ACHN (cell line): ENCODE measurements at regions not wholly inside any gene's neighbourhood (a gene's known extent, or its start where the extent isn't known, plus 50 kb on each side); places are given as distances from the start of the nearest gene placed in this dataset.

ENCODE experiments used
- DNase-seq: peaks from one replicate; pipeline ENCODE4 v3.0.0-alpha.2; 2015
- in situ Hi-C: cut with HindIII; loops from 2 replicates; pipeline ENCODE4 v1.10.0; 2017; ENCODE audit warnings: low sequenced_read_pairs, low pct_ligation_motif_present, low pct_unique_long_range_greater_than_20kb

DNA sequence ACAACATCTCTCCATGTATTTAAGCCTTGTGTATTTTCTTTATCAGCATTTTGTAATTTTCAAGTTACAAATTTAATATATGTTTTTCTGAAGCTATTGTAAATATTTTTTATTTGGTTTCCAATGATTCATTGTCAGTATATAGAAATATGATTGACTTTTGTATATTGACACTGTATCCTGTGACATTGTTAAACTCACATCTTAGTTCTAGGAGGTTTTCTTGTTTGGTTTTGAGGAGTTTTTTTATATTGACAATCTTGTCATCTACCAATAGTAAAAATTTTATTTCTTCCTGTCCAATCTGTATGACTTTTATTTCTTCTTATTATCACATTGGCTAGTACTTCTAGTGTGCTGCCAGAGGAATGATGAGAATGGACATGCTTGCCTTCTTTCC is 393.7 kb downstream of the GPAM start:
- in situ Hi-C loops, result no loop called here
- no peak for DNase-seq

DNA sequence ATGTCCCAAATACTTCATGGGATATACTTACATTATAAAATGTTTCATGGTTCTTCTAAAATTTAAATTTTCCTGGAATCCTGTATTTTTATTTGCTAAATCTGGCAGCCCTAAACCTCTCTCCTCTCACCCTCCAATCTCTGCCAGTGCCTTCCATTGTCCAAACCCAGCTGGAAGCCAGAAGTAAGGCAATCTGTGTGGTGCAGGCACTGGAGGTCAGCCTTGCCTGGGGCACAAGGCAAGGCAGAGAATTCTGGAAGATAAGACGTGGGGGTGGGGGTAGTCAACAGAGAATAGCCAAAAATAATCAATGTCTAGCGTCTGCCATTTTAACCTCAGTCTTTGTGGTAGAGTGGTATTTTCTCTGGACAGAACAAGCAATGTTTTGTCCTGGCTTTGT is 381.7 kb downstream of the GPAM start:
- no peak for DNase-seq
- in situ Hi-C loops, result no loop called here

DNA sequence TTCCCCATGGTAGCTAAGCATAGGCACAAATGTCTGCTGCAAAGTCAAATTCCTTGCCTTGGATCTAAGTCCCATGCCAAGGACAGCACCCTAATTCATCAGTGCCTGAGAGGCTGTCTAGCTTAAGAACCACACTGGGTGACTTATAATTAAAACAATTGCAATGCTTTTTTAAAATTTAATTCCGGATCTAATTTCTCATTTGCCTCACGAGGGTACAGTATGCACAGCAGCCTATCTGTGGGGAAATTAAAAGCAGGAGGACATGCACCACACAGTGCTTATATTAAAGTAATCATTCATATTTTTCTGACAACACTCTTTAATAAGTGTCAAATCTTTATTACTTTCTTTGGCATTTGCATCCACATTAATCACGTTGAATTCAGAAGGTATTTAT is 378.8 kb downstream of the GPAM start:
- no peak for DNase-seq
- in situ Hi-C loops, result no loop called here

DNA sequence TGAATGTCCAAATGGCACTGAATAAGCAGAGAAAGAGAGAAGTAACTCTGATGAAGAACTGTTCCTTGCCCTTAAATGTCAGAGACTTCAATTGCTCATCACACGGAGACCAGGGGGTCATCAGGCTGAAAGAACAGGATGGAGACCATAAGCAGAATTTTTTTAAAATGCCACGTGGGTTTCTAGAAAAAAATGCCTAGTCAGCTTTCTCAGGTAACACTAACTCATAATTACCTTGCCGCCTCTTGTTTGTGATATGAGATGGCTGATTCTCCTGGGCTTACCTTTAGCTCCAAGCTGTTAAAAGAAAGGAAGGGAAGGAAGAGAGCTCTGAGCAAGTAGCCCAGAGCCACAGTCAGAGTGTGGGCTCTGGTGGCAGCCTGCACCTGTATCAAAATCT is 372.0 kb downstream of the GPAM start:
- no peak for DNase-seq
- in situ Hi-C loops, result no loop called here

DNA sequence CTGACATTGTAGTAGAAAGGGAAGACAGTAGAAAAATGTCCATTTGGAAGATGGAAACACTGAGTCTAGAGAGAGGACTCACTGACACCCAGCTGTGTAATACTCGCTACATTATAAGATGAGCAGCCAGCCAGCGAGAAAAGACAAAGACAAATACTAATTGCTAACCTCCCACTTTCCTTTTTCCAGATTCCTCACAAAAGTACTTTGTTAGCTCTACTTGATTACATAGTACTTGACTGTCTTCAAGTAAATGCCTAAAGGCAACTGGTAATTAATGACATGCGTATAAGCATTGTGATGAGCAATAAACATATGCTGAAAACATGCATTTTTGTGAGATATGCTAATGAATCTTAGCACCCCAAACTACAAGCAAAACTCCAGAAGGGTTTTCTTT is 363.1 kb downstream of the GPAM start:
- in situ Hi-C loops, result no loop called here
- no peak for DNase-seq

DNA sequence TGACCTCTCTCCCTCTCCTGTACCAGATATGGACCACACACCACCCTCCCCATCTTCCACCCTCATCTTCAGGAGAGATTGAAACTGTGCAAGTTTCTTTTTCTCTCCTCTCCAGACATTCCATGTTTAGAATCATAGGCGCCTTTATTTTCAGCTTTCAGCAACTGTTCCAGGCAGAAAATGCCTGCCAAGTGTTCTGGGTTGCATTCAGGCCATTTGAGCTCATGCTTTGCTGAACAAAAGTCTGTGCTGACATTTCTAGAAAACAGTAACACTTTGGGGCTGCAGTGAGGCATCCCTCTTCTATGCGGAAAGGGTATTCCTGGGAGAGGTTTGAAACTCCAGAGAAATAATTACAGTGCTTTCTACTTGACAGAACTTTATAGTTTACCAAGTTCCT is 361.7 kb downstream of the GPAM start:
- DNase-seq, result no peak
- in situ Hi-C loops, result no loop called here

DNA sequence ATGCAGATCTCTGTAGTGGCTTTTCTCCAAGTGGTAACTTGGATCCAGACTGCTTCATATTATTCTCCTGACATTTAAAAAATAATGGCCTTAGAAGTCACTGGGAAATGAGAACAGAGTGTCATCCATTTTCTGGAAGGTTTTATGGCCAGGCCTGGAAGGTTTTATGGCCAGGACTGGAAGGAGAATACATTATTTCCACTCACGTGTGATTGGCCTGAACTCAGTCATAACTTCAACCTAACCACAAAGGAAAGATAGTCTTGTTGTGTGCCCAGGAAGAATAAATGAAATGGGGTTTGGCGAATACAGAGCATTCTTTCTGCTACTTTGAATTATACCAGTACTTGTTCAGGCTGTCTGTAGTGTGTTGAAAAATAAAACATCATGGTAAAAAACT is 360.9 kb downstream of the GPAM start:
- in situ Hi-C loops, result no loop called here

DNA sequence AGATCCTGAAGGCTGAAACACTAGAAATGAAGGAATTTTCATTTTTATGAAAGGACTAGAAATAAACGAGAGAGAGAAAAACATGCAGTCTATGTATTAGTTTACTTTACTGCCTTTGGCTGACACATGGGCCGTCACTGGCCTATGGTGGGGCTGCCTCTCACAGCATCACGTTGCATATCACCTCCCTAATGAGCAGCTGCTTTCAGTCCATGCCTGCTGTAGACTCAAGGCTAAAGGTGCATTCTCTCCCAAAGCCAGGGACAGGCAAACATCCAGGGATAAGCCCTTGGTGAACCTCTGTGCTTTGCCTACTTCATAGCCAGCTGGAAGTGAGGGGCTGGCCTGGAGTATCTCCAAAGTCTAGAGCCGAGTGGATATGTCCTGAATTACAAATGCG is 359.4 kb downstream of the GPAM start:
- in situ Hi-C loops, result no loop called here
- no peak for DNase-seq

More for the DNA sequence above, 360.9 kb downstream of the GPAM start:
- no peak for DNase-seq

DNA sequence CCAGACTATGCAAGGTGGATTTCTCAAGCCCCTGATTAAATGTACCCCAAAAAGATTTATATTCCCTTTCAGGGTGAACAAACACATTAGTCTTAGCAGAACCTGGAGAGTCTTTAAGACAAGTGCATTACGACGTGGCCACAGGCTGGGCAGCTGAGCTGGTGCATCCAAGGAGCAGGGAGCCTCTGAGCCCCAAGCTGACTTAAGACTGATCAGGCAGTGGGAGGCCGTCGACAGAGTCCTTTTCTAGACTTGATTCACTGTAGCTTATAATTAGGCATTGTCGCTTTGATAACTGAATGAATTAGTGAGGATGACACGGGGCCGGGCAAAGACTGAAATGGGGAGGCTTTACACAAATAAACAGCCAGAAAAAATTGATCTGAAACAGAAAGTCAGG is 353.2 kb downstream of the GPAM start:
- DNase-seq, result no peak
- in situ Hi-C loops, result no loop called here

DNA sequence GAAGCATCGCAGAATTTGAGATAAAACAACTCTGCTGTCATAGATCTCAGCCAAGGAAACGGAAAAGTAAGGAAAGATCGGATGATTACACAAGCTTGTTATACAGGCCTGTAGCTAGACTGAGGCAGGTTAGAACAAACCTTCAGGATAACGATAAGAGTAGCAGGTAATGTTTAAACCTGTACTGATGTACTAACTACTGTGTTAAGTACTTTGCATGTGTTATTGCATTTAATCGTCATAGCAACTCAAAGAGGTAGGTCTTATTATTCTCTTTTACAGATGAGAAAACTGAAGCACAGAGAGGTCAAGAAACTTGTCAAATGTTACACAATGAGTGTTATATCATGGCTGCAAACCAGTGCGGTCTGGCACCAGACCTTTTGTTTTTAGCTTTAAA is 352.5 kb downstream of the GPAM start:
- DNase-seq, result no peak
- in situ Hi-C loops, result no loop called here

DNA sequence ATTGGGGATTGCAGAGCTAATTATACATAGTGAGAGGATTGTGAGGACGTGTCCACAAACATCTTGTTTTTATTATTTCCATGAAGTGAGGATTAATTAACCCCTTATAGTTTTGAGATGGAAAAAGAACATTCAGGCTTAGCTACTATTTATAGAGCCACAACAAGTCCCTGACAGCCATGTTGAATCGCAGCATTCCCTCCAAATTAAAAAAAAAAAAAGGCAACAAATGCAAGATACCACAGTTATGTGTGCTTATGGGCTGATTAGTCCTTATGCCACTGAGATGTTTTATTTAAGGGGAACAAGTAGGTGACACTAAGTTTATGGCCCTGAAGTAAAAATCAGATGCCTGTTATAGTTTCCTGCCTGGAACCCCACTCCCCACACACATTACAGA is 350.3 kb downstream of the GPAM start:
- in situ Hi-C loops, result no loop called here
- no peak for DNase-seq

DNA sequence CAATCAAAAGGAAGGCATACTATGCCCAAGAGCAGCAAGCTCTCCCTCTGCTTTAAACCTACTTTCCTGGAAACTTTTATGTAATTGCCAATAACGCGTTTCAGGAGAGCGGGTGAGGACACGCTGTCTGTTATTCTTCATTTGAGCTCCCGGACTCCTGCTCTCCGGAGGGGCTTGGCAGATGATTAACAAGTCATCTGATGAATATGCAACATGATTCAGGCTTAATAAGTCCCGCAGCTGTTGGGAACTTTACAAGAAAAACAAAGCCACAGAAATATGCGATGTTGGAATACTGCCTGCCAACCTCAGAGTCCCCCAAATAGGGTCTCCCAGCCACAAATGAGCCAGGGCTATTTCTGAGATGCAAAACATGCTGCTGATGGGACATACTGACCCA is 348.0 kb downstream of the GPAM start:
- no peak for DNase-seq

DNA sequence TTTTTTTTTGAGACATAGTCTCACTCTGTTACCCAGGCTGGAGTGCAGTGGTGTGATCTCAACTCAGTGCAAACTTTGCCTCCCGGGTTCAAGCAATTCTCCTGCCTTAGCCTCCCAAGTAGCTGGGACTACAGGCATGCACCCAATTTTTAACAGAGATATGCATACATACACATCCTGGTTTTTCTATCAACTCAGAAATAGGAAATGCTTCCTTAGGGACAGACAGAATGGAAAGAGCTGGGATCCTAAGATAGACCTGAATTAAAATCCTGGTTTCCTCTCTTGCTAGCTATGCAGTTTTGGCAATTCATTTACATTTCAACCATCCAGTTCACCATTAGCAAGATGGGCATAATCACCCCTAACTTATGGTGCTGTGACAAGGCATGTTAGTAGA is 347.5 kb downstream of the GPAM start:
- no peak for DNase-seq
- in situ Hi-C loops, result no loop called here

More for the DNA sequence above, 348.0 kb downstream of the GPAM start:
- in situ Hi-C loops, result no loop called here

DNA sequence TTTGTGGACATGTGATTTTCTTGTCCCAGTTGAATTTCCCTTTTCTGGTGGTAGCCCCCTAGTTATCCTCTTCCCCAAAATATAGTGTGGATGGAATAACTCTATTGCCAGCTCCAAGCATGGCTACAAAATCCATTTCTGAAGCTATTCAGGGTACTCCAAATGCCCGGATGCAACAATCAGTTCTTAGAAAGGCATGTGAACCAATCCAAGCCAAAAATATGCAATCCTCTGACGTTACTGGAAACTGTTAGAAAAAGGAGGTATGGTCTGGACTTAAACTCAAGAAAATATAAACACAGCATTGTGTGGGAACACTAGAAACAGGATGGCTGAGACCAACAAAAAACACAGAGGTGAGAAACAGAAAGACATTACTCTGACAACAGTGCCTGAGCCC is 347.0 kb downstream of the GPAM start:
- in situ Hi-C loops, result no loop called here

DNA sequence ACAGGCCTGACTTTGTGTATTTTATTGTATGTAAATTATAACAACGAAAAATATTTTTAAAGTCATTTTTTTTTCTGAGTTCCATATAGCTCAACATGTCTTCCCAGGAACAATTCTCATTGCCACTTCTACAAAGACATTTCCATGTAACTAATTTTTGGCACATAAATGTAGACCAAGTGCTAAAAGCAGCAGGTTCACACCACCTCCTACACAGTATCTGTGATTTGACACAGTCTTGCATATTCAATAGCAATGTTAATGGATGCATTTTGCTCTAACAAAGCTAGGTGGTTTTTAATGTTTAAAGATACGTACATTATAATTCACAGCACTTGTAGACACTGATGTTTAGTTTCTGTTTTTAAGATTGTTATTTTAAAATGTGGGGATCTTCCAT is 346.5 kb downstream of the GPAM start:
- no peak for DNase-seq
- in situ Hi-C loops, result no loop called here

More for the DNA sequence above, 347.0 kb downstream of the GPAM start:
- DNase-seq, result no peak

DNA sequence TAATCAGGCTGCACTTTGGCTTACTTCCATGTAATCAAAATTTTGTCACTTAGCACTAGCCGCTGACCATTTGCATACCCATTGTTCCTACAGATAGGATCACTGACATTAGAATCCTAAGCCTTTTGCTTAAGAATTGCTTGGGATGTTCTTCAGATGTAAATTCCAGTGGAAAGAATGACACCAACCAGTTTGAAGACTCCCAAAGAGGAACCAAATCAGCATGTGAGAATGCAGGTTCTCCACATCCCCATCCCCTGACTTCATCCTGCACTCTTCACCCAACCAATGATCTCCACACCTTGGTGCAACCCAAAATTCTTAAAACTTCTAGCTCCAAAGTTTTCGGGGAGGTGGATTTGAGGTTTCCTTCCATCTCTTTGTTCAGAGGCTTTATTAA is 345.6 kb downstream of the GPAM start:
- DNase-seq, result no peak
- in situ Hi-C loops, result no loop called here

DNA sequence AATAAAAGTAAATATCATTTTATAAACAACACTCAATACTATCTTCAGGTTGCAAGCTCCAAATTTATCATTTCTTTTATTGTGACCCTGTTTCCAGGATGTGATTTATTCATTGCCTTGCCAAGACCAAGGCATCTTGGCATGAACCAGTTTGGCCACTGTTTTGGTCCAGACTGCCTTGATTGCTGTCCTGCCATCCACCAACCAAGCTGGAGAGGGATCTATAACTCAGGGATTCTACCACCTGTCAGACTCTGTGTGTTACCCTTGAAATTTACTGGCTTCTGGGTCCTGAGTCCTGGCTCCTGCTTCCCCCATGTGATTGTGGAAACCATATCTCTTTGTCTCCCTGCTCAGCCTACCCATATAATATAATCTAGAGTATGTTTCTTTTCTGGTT is 343.0 kb downstream of the GPAM start:
- no peak for DNase-seq
- in situ Hi-C loops, result no loop called here

DNA sequence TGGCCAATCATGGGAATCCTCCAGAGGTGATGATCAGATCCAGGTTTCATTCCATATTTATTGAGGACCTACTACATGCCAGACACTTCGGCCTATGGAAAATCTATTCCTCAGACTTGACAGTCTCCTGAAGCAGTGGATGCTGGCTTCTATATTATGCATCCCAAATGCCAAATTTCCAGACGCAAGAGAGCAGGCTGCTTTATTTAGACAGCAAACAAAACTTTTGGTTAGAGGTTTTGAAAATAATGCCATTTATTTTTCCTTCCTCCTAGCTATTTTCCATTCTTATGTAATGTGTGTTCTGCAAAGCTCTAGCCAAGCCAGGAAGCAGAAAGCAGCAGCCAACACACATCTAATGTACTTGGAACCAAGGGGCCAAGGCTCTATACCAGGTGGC is 330.8 kb downstream of the GPAM start:
- DNase-seq, result no peak
- in situ Hi-C loops, result no loop called here

DNA sequence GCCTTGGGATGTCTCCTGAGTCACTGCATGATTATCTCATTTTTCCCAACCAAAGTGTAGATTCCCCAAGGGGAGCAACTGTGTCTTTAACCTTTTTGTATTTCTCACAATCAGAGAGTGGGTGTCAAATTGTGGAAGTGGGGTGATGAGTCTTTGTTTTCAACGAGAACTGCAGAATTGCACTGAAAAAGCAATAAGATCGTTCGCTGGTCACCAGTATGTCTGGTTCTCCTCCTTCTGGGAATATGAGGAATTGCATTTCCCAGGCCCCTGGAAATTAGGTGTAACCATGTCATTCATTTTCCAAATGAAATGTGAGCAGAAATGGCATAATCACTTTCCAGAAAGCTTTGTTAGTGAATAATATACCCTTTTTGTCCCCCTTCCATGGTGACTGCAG is 326.9 kb downstream of the GPAM start:
- DNase-seq, result no peak
- in situ Hi-C loops, result no loop called here

DNA sequence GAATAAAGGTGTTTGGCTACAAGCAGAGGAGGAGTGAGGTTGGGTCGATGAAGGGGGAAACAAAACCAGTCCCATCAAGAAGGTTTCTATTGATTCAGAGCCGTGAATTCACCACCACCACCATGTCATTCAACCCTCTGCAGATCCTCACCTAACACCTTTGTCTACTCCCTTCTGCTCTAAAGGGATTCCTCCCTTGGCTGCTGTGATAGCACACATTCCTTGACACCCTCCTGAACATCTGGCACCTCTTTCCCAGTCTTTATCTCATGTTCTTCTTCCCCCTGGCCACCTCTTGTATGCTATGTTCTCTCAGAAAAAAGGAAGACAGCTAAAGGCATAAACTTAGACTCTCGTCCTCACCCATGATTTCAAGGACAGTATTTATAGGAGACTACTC is 318.0 kb downstream of the GPAM start:
- no peak for DNase-seq
- in situ Hi-C loops, result no loop called here

DNA sequence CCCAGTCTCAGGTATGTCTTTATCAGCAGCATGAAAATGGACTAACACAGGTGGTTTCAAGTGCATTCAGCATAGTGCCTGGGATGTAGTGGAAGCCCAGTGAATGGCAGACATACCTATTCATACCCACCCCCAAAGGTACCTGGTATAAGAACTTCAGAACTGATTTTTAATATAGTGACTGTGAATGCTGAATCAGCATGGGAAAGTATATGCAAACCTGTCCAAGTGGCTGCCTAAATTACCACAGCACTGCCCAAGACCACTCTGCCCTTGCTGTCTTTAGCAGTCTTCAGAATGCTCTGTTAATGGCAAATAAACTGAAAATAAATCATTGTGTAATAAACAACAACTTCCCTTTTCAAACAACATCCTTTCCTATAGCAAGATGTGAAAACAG is 312.1 kb downstream of the GPAM start:
- no peak for DNase-seq
- in situ Hi-C loops, result no loop called here

DNA sequence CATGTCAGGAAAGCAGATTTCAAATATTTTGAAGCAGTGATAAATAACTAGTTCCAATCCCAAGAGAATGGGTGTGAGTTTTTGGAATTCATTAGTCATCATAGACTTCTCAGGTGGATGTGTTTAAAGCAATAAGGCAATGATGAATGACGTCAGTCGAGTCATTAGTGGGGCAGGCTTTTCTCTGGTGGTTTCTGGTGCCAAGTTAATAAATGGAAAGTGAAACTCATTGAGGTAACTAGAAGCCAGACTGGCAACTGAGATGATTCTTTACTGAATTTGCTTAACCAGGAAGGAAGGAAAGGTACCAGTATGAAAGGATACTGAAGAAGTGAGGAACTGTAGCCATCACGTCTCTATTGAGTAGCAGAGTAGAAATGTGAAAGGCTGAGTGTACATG is 311.0 kb downstream of the GPAM start:
- no peak for DNase-seq
- in situ Hi-C loops, result no loop called here
